ENCODE measurements at regions not wholly inside any gene's neighbourhood (a gene's known extent, or its start where the extent isn't known, plus 50 kb on each side); places are given as distances from the start of the nearest gene placed in this dataset.
"Not testable (repeated sequence)": the region's sequence is repeated elsewhere in the genome, so short reads cannot be mapped to it uniquely, and the experiment has no call there.

DNA sequence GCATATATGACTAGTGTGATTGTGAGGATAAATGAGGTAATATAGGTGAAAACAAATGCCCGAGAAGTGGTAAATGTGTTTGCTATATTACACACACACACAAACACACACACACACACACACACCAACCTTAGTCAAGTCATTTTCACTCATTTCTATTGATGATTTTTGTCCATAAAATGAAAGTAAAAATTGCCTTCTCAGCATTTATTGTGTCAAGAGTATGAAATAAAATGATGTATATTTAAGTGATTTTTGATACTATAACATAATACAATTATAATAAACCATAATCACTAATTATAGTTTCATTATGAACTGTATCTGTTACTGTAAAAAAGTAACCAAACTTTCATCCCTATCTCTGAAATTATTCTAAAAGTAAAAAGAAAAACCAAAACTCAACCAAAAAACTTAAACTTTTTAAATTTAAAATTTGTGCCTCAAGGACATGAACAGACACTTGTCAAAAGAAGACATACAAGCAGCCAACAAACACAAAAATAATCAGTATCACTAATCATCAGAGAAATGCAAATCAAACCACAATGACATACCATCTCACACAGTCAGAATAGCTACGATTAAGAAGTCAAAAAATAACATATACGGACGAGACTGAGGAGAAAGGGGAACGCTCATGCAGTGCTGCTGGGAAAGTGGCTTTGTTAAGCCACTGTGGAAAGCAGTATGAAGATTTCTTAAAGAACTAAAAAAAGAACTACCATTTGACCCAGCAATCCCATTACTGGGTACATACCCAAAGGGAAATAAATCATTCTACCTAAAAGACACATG lies 601.0 kb downstream of the TMA16 start:
- no peak for DNase-seq (ENCODE audit: low spot score)

DNA sequence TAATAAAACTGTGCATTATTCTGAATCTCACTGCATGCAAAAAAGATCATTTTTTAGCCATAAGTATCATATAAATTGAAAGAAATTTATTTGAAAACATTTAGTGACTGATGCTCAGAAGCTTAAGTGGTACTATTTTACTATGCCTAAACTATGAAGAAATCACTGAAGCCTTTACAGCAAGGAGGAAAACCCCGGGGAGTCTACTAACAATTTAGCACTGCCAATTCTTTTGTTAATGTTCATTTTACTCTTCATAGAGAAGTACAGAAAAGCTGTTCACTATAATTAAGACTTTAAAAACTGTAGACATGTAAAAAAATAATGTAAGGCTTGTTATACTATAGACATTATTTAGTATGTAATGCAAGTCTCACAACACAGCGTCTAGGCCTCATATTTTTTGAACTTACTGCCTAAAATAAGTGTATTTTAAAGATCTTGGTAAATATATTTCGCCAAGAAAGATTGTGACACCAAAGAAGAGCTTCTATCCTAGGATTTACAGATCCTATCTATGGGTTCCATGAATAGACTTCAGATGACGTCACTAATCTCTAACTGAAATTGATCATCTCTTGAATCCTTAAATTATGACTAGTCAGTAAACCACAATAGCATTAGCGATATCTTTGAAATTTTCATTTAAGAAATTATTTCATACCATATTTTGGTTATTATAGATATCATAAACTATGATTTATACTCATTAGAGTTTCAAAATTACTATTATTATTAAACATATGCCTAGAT lies 602.5 kb downstream of the TMA16 start:
- no peak for DNase-seq (ENCODE audit: low spot score)

GRCh38 chr4:164100741-164101365 lies 606.4 kb downstream of the TMA16 start:
- DNase-seq (ENCODE audit: low spot score), result not testable (repeated sequence)

GRCh38 chr4:164108971-164109370 lies 614.5 kb downstream of the TMA16 start:
- no peak for DNase-seq (ENCODE audit: low spot score)

- no peak for DNase-seq (ENCODE audit: low spot score)
Measured at GRCh38 chr4:164109503-164109902, 615.0 kb downstream of the TMA16 start.

GRCh38 chr4:164115236-164115635 lies 620.7 kb downstream of the TMA16 start:
- no peak for DNase-seq (ENCODE audit: low spot score)

- DNase-seq (ENCODE audit: low spot score), result no peak
Measured at GRCh38 chr4:164116286-164116685, 621.8 kb downstream of the TMA16 start.

DNA sequence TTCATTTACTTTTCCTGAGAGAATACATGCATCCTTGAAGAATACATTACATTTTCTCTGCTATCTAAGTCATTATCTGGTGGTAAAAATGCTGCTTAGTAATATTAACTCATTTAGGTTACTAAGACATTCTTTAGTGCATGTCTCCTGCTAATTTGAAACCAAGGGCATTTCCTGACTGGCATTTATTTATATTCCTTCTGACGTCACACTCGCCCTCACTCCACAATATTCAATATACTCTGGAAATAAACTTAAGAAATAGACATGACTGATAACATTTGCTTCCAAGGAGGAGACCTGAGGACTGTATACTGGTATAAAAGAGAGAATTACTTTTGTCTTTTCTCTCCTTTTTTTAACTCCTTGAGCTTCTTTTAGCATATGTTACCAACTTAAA lies 619.5 kb upstream of the SMIM31 start:
- no peak for DNase-seq (ENCODE audit: low spot score)

DNA sequence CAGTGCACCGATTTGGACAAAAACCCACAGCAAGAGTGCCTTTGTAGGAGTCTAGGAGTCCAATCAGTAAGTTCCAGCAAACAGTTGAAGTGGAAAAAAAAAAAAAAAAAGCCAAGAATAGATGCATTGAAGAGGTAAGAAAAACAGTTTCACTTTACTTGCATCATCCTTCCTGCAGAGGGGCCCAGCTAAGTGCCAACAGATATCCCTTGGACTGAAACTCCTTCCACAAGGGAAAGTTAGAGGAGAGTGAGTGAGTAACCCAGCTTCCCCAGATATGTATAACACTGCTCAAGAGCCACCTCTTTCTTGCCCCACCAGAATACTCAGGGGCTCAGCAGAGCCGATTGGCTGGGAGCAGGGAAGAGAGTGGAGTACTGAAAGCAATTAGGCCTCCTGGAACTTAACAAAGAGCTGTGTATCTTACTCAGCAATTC lies 617.7 kb upstream of the SMIM31 start:
- DNase-seq (ENCODE audit: low spot score), result no peak

- DNase-seq (ENCODE audit: low spot score), result no peak
Measured at GRCh38 chr4:164138521-164138920, 615.4 kb upstream of the SMIM31 start.

GRCh38 chr4:164139291-164139690 lies 614.6 kb upstream of the SMIM31 start:
- no peak for DNase-seq (ENCODE audit: low spot score)

DNA sequence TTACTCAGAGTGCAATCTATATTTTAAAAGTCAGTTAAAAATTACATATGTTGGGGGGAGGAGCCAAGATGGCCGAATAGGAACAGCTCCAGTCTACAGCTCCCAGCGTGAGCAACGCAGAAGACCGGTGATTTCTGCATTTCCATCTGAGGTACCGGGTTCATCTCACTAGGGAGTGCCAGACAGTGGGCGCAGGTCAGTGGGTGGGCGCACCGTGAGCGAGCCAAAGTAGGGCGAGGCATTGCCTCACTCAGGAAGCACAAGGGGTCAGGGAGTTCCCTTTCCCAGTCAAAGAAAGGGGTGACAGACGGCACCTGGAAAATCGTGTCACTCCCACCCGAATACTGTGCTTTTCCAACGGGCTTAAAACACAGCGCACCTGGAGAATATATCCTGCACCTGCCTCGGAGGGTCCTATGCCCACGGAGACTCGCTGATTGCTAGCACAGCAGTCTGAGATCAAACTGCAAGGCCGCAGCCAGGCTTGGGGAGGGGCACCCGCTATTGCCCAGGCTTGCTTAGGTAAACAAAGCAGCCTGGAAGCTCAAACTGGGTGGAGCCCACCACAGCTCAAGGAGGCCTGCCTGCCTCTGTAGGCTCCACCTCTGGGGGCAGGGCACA lies 612.1 kb upstream of the SMIM31 start:
- DNase-seq (ENCODE audit: low spot score), result not testable (repeated sequence)

GRCh38 chr4:164154416-164154815 lies 599.5 kb upstream of the SMIM31 start:
- no peak for DNase-seq (ENCODE audit: low spot score)

- DNase-seq (ENCODE audit: low spot score), result no peak
Measured at GRCh38 chr4:164169591-164169990, 584.3 kb upstream of the SMIM31 start.

DNA sequence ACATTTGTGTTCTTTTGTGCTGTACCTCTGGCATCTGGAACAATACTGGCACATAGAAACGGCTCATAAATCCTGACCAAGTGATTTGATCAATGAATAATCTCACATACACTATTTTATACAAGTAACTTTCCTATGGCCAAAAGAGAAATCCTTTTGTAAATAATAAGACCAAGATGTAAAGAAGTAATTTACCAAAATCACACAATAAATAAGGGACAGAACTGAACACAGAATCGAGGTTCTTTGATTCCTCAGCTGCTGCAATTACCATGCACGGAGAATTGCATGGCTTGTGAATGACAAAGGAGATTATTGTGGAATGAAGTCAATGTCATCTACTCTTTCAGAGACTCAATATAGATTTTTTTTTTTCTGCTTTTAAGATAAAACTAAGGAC lies 576.8 kb upstream of the SMIM31 start:
- DNase-seq (ENCODE audit: low spot score), result no peak

- DNase-seq (ENCODE audit: low spot score), result no peak
Measured at GRCh38 chr4:164177753-164178152, 576.2 kb upstream of the SMIM31 start.

- no peak for DNase-seq (ENCODE audit: low spot score)
Measured at GRCh38 chr4:164188236-164188635, 565.7 kb upstream of the SMIM31 start.

- no peak for DNase-seq (ENCODE audit: low spot score)
Measured at GRCh38 chr4:164192844-164193243, 561.1 kb upstream of the SMIM31 start.

DNA sequence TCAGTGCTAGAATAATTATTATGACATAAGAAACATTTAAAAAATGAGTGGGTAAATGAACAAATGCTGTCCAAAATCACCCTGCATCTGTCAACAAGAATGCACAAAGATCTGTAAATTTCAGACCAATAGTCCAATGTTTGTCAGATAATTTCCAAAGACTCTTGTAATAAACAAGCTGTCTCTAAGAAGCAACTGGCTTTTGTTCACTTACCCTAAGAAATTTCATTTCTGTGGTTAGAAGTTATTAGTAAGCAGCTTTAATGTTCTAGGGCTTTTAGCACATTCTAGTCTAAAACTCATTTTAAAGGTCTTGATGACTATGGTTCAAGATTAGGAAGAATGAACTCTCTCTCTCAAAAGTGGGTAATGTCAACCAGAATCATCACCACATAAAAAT lies 560.3 kb upstream of the SMIM31 start:
- no peak for DNase-seq (ENCODE audit: low spot score)

GRCh38 chr4:164197556-164197955 lies 556.4 kb upstream of the SMIM31 start:
- DNase-seq (ENCODE audit: low spot score), result no peak

GRCh38 chr4:164203476-164203875 lies 550.5 kb upstream of the SMIM31 start:
- DNase-seq (ENCODE audit: low spot score), result no peak

DNA sequence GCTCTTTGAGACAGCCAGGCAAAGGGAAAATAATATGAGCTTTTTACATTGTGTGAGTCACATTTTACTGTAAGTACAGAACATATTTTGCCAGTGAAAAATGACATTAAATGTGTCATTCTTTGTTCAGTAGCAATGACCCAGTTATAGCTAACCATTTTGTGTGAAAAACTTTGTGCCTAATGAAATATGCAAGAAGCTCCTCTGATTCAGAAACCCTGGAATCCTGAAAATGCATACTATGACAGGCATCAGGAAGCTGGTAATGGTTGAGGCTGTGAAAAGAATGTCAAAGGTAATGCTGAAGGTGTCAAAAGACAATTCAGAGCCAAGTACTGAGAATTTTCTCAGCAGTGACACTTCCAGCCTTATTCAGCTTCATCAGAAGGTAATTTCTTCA lies 549.5 kb upstream of the SMIM31 start:
- DNase-seq (ENCODE audit: low spot score), result no peak

- DNase-seq (ENCODE audit: low spot score), result no peak
Measured at GRCh38 chr4:164207460-164207859, 546.5 kb upstream of the SMIM31 start.

All from AG08395 (cell line).